LHCN-M2 (cell line): ENCODE measurements at regions not wholly inside any gene's neighbourhood (a gene's known extent, or its start where the extent isn't known, plus 50 kb on each side); places are given as distances from the start of the nearest gene placed in this dataset.

Experiments used
- DNase-seq: peaks from one replicate; pipeline ENCODE4 v3.0.0-alpha.2; 2012; ENCODE audit warnings: low read depth

- no peak for DNase-seq
Measured at GRCh38 chr15:31473385-31474058, 146.9 kb downstream of the KLF13 start.

GRCh38 chr15:31474059-31474868 is 147.6 kb downstream of the KLF13 start:
- DNase-seq, result no peak

- DNase-seq, result no peak
Measured at GRCh38 chr15:31476236-31476810, 149.7 kb downstream of the KLF13 start.

- DNase-seq, result no peak
Measured at GRCh38 chr15:31476866-31477265, 150.2 kb downstream of the KLF13 start.

GRCh38 chr15:31477301-31477700 is 150.7 kb downstream of the KLF13 start:
- DNase-seq, result no peak

GRCh38 chr15:31477851-31478701 is 151.4 kb downstream of the KLF13 start:
- no peak for DNase-seq

GRCh38 chr15:31478702-31479221 is 152.1 kb downstream of the KLF13 start:
- no peak for DNase-seq

GRCh38 chr15:31480356-31481025 is 153.9 kb downstream of the KLF13 start:
- DNase-seq, result no peak

GRCh38 chr15:31481142-31481541 is 154.5 kb downstream of the KLF13 start:
- no peak for DNase-seq

- no peak for DNase-seq
Measured at GRCh38 chr15:31482122-31482922, 155.7 kb downstream of the KLF13 start.

- DNase-seq, result no peak
Measured at GRCh38 chr15:31483053-31483985, 156.7 kb downstream of the KLF13 start.

GRCh38 chr15:31483986-31484951 is 157.6 kb downstream of the KLF13 start:
- no peak for DNase-seq

- DNase-seq, result no peak
Measured at GRCh38 chr15:31484986-31485385, 158.4 kb downstream of the KLF13 start.

- no peak for DNase-seq
Measured at GRCh38 chr15:31485431-31485830, 158.8 kb downstream of the KLF13 start.

- no peak for DNase-seq
Measured at GRCh38 chr15:31485911-31486461, 159.4 kb downstream of the KLF13 start.

GRCh38 chr15:31486506-31486905 is 159.9 kb downstream of the KLF13 start:
- no peak for DNase-seq

- DNase-seq, result no peak
Measured at GRCh38 chr15:31486906-31487695, 160.5 kb downstream of the KLF13 start.
